ENCODE measurements at regions not wholly inside any gene's neighbourhood (a gene's known extent, or its start where the extent isn't known, plus 50 kb on each side); places are given as distances from the start of the nearest gene placed in this dataset.

DNA sequence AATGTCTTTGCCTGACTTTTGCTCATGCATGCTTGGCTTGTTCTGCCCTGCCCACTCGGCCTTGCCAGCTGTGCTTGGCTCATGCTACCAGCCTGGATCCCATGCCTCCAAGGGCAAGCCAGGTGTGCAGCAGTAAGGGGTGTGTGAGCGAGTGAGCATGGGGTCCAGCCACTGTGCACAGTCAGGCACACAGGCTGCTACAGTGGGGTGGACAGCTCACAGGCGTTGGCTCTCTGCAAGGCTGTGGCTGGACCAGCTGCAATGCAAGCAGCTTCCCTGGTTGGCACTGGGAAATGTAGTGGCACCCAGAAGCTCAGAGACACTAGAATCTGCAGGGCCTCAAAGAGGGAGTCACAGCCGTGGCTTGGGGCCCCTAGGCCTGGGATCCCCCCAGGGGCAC lies 529.7 kb downstream of the DSC3 start:
- no peak for DNase-seq

DNA sequence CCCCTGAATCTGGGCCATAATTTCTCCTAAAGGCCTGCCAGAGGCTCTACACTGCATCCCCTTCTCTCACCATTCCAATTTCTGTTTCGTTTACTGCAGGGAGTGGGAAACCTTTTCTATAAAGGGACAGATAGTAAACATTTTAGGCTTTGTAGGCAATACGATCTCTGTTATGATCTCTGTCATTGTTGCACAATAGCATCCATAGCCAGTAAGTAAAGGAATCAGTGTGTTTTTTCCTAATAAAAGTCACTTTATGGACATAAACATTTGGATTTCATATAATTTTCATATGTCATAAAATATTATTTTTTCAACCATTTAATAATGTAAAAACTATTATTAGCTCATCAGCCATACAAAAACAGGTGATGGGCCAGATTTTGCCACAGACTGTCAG lies 531.7 kb downstream of the DSC3 start:
- no peak for DNase-seq

DNA sequence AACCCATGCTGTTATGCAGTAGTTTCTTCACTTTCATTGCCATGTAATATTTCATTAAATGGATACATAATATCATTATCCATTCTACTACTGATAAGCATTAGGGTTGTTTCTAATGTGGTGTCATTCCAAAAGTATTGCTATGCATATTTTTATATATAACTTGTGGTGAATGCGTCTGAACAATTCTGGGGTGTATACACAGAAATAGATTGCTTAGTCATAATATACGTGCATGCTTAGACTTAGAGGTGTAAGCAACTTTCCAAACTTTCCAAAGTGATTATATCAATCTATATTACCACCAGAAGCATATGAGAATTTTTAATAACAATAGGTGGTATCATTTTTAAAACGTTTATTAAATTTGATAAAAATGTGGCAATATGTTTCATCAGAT lies 540.9 kb downstream of the DSC3 start:
- no peak for DNase-seq

- no peak for DNase-seq
These were observed 542.1 kb downstream of the DSC3 start for GRCh38 chr18:30500240-30500945.

DNA sequence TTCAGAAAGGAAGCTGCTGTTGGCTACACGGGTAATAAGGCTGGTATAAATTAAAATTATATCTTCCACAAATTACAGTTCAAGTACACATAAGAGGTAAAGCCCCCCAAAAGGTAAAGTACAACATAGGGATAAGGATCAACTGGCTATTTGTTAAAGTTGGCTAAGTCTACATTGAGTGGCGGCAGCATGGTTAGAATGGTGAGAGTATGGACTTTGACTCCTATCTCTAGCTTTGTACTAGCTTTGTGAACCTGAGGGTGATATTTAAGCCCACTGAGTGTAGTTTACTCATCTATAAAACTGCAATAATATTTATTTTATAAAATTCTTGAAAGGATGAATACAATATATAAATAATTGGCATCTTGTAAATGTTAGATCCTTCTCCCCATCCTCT lies 542.8 kb downstream of the DSC3 start:
- DNase-seq, result no peak

DNA sequence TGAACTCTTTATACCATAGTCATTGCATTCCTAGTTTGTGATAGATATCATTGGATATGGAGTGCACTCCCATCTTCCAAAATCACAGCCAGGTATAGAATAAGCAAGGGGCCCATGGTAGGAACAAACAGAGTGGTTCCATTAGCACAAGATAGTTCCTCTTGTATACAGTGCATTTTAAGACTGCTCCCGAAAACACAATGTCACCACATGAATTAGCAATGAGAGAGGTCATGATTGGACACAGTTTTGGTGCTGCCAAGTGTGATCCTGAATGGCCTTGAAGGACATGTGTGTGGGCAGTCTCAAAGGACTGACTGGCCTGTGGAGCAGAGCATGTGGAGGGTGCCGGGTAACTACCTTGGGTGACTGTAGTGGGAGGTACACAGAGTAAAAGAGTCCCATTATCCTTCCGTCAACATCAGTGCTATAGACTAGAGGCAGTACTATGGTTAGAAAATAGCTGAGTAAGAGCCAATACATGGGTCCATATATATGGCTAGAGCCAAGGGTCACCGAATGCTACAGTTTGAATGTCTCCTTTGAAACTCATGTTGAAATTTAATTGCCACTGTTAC lies 549.9 kb downstream of the DSC3 start:
- DNase-seq, result no peak

DNA sequence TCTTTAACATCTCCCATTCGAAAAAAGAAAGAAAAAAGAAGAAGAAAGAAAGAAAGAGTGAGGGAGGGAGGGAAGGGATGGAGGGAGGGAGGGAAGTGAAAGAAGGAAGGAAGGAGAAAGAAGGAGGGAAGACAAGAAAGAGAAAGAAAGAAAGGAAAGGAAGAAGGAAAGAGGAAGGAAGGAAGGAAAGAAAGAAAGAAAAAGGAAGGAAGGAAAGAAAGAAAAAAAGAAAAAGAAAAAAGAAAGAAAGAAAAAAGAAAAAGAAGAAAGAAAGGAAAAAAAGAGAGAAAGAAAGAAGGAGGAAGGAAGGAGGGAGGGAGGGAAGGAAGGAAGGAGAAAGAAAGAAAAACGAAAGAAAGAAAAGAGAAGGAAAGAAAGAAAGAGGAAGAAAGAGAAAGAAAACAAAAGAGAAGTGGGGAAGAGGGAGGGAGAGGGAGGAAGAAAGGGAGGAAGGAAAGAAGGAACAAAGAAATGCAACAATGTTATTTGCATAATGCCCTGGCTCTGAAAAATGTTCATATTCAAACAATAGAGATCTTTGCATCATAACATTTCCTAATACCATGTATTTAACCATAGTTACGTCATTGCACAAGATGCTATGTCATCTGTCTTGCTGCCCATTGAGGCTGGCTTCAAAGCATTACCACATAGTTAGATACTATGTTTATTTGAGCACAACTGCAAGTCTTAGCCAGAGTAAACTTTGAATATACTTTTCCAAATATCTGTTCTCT lies 550.6 kb downstream of the DSC3 start:
- DNase-seq, result no peak

GRCh38 chr18:30489890-30490643 lies 552.5 kb downstream of the DSC3 start:
- no peak for DNase-seq

DNA sequence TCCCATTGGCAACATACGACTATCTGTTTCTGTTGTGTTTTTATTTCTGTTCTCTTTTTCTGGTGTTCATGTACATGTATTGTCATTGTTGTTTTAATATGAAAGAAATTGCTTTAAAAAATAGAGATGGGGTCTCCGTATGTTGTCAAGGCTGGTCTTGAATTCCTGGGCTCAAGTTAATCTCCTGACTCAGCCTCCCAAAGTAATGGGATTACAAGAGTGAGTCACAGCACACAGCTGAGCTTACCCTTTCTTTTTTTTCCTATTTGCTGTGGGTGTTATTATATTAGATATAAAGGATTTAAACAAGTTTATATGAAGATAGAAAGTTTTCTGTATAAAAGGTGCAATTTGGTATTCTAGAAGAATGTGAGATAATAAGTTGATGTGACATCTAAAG lies 554.6 kb downstream of the DSC3 start:
- DNase-seq, result no peak

DNA sequence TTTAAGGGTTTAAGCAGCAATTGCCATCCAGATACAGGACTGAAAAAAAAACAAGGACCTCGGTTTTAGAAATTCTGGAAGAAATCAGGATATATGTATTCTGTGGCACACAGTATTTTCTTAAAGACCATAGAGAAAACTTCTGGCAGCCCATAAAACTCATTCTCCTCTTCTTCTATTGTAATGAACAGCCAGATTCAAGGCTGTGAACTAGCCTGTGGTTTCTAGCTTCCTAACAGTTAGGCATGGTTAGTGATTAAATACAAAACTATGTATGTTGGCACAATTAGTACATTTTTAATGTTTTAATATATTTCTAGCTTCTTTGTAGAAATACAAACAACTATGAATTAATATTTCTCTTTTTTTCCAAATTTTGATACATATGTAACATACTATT lies 555.7 kb downstream of the DSC3 start:
- DNase-seq, result no peak

GRCh38 chr18:30485078-30485477 lies 557.5 kb downstream of the DSC3 start:
- no peak for DNase-seq

- no peak for DNase-seq
These were observed 560.7 kb downstream of the DSC3 start for GRCh38 chr18:30481871-30482270.

DNA sequence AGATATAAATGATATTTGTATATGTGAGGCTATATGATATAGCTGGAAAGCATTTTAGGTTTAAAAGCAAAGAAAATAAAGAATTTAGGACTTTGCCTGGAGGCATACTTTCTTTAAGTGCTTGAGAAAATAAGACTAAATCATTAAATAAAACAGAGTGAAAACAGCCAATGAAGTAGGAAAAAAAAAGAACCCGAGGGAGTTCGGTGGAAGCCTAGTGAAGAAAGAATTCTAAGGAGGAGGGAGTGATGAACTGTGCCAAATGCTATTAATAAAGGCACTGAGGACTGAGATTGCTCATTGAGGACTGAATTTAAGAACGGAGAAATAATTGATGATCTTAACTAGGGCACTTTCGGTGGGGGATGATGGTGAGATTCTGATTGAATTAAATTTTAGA lies 573.5 kb downstream of the DSC3 start:
- DNase-seq, result peak; percentile 34

DNA sequence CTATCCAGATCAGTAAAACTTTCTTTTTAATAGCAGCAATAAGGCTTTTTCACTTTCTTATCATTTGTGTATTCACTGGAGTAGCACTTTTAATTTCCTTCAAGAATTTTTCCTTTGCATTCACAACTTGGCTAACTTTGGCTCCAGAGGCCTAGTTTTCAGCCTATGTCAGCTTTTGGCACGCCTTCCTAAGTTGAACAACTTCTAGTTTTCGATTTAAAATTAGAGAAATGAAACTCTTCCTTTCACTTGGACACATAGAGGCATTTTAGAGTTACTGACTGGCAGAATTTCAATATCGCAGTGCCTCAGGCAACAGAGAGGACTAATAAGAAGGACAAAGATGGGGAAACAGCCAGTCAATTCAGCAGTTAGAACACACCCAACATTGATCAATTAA lies 577.4 kb downstream of the DSC3 start:
- DNase-seq, result no peak

DNA sequence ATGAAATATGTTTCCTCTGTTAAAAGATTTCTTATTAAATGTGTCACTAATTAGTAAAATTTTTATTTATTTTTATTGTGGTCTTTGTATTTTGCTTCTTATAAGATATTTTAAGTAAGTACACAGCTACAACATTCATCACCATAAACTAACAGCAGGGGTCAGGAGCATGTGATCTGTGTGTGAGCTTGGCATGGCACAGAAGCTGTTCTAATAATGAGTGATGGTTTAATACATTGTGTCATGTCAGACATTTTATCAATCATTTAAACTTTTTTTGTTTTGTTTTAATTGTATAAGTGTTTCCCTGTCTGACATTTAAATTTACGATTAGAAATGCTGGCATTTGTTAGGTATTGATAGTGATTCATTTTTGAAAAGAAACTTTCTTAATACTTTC lies 585.4 kb downstream of the DSC3 start:
- DNase-seq, result no peak

- no peak for DNase-seq
These were observed 586.8 kb downstream of the DSC3 start for GRCh38 chr18:30455741-30456140.

GRCh38 chr18:30454920-30455319 lies 587.6 kb downstream of the DSC3 start:
- DNase-seq, result no peak

GRCh38 chr18:30451981-30452380 lies 590.6 kb downstream of the DSC3 start:
- no peak for DNase-seq

- DNase-seq, result no peak
These were observed 591.6 kb downstream of the DSC3 start for GRCh38 chr18:30450927-30451326.

DNA sequence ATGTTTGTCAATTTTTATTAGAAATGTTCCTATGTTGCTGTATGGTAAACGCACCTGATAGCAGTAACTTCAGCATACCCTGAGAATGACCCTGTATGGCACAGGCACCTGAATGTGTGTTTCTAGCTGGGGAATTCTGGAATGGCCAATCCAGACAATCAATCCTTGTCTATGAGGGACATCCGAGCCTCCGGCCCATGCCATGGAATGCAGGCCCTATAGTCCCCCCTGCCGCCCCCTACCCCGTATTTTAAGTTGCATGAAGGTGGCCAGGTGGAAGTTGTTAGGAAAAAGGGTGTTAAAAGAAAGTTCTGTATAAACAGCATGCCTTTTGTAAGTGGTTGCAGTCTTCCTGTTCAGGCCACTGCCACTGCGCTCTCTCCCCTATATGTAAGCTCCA lies 595.9 kb downstream of the DSC3 start:
- DNase-seq, result no peak

DNA sequence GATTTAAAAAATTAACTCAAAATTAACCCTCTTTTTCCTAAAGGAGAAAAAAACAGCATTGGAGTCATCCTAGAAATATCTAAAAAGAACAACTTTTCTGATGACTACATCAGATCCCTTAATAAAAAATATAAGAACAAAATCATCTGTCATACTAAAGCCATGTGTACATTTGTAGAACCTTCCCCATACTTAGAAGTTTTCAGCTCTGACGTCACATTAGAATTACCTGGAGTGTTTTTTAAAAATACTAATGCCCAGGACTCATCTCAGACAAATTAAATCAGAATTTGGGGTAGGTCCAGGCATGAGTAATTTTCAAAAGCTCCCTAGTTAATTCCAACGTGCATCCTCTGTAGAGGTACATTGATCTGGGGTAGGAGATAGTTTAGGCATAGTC lies 598.0 kb downstream of the DSC3 start:
- no peak for DNase-seq

DNA sequence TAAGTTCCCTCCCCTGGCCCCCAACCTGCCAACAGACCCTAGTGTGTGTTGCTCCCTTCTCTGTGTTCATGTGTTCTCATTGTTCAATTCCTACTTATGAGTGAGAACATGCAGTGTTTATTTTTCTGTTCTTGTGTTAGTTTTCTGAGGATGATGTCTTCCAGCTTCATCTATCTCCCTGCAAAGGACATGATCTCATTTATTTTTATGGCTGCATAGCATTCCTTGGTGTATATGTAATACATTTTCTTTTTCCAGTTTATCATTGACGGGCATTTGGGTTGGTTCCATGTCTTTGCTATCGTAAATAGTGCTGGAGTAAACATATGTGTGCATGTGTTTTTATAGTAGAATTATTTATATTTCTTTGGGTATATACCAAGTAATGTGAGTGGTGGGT lies 602.2 kb downstream of the DSC3 start:
- DNase-seq, result no peak

- no peak for DNase-seq
These were observed 603.4 kb downstream of the DSC3 start for GRCh38 chr18:30439174-30439573.

DNA sequence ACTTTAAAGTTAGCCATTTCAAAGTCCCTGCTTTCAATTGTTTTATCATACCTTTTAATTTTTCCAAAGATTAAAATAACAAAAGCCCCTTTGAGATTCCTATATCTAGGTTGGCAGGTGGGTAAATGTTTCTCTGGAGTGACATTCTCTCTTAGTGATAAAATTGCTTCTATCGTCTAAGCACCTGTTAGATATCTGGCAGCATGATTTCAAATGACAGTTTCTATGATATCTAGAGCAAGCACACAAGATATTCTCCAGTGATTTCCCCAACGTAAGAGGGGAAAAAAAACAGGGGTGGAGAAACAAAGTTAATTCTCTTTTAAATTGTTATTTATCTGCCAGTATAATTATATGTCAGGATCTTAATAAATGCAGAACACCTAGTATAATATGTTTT lies 610.2 kb downstream of the DSC3 start:
- DNase-seq, result no peak

Data from NCI-H2029 treated with DMSO at 0.1 percent for 48 hours (cell line).